Hepatocyte (in vitro differentiated cells): ENCODE measurements at regions not wholly inside any gene's neighbourhood (a gene's known extent, or its start where the extent isn't known, plus 50 kb on each side); places are given as distances from the start of the nearest gene placed in this dataset.

Source experiments
- DNase-seq: peaks from one replicate; pipeline ENCODE4 v3.0.0-alpha.2; 2016; ENCODE audit warnings: low spot score
- H2AFZ ChIP-seq: fragments of 200-600 bp; sonication (generic); 2 replicates; pipeline ENCODE4 v1.6.0; 2016; ENCODE audit warnings: antibody characterized with exemption, mild to moderate bottlenecking
- H3K27ac ChIP-seq: fragments of 200-600 bp; sonication (generic); 2 replicates; pipeline ENCODE4 v1.5.1; 2016; ENCODE audit warnings: mild to moderate bottlenecking
- H3K27me3 ChIP-seq: fragments of 200-600 bp; sonication (generic); 2 replicates; pipeline ENCODE4 v1.6.1; 2016
- H3K36me3 ChIP-seq: fragments of 200-600 bp; sonication (generic); replicated peaks from 2 replicates; pipeline ENCODE4 v1.5.1; 2016; ENCODE audit warnings: low read depth; ENCODE audit not compliant: insufficient read depth
- H3K4me1 ChIP-seq: fragments of 200-600 bp; sonication (generic); 2 replicates; pipeline ENCODE4 v1.5.1; 2016; ENCODE audit warnings: mild to moderate bottlenecking, moderate library complexity; ENCODE audit not compliant: insufficient read depth
- H3K4me2 ChIP-seq: fragments of 200-600 bp; sonication (generic); 2 replicates; pipeline ENCODE4 v1.6.0; 2016
- H3K4me3 ChIP-seq: fragments of 200-600 bp; sonication (generic); 2 replicates; pipeline ENCODE4 v1.5.1; 2016; ENCODE audit warnings: mild to moderate bottlenecking
- H3K79me2 ChIP-seq: fragments of 200-600 bp; sonication (generic); 2 replicates; pipeline ENCODE4 v1.6.0; 2017; ENCODE audit warnings: mild to moderate bottlenecking
- H3K9me2 ChIP-seq: fragments of 200-600 bp; sonication (generic); replicated peaks from 2 replicates; pipeline ENCODE4 v1.6.0; 2017; ENCODE audit warnings: mild to moderate bottlenecking; ENCODE audit not compliant: insufficient read depth
- H3K9me3 ChIP-seq: fragments of 200-600 bp; sonication (generic); 2 replicates; pipeline ENCODE4 v1.5.1; 2016; ENCODE audit warnings: low read depth, mild to moderate bottlenecking
- H4K20me1 ChIP-seq: fragments of 200-600 bp; sonication (generic); 2 replicates; pipeline ENCODE4 v1.6.0; 2016; ENCODE audit warnings: mild to moderate bottlenecking; ENCODE audit not compliant: insufficient read depth, poor library complexity, severe bottlenecking
- CTCF ChIP-seq: fragments of 200-600 bp; sonication (generic); IDR thresholded peaks from 2 replicates; pipeline ENCODE4 v1.5.1; 2016; ENCODE audit warnings: antibody characterized with exemption, mild to moderate bottlenecking; ENCODE audit not compliant: poor library complexity
- EZH2 ChIP-seq: fragments of 200-600 bp; sonication (generic); IDR thresholded peaks from 2 replicates; pipeline ENCODE4 v1.6.1; 2016; ENCODE audit warnings: antibody characterized with exemption, mild to moderate bottlenecking, borderline replicate concordance
- EZH2phosphoT487 ChIP-seq: fragments of 200-600 bp; sonication (generic); IDR thresholded peaks from one replicate; pipeline ENCODE4 v1.6.1; 2018; ENCODE audit warnings: antibody characterized with exemption, mild to moderate bottlenecking, low read depth, moderate library complexity; ENCODE audit not compliant: unreplicated experiment, severe bottlenecking
- WGBS: methylation state at CpG from one replicate; pipeline ENCODE4 v1.1.6; 2016; ENCODE audit warnings: low lambda C conversion rate; ENCODE audit errors: missing lambda C conversion rate; 5-methylcytosine and 5-hydroxymethylcytosine counted together

GRCh38 chr6:167428664-167429333, 103.9 kb downstream of the TTLL2 start:
- Histone ChIP-seq H4K20me1 (no peaks in the 10 kb centered on the region), H3K4me1 (no peaks in the 10 kb centered on the region), H3K27me3 (no peaks in the 10 kb centered on the region), H3K36me3 (no peaks in the 10 kb centered on the region), H3K4me3 (no peak overlapping the region), H2AFZ (no peak overlapping the region), H3K79me2 (no peaks in the 10 kb centered on the region), H3K9me2 (no peaks in the 10 kb centered on the region), H3K4me2 (no peak overlapping the region), H3K9me3 (no peaks in the 10 kb centered on the region), H3K27ac (no peak overlapping the region)
- 95% methylated on average over 4 of the region's 4 CpGs for WGBS
- DNase-seq, result no peak
- TF ChIP-seq EZH2phosphoT487, result no peak
- TF ChIP-seq CTCF, result no peak
- TF ChIP-seq EZH2, result no peak

DNA sequence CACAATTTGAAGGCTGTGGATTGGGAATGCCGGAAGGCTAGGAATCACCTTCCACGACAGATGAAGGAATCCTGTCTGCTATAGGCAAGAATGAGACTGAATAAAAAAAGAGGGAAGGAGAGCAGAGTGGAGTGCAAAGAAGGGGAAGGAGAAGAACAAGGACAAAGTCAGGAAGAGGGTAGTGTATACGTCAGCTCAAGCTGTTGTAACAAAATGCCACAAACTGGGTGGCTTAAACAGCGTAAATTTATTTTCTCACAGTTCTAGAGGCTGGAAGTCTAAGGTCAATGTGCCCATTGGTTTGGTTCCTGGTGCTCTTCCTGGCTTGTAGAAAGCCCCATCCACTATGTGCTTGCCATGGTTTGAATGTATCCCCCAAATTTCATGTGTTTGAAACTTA, 104.5 kb downstream of the TTLL2 start:
- WGBS, result 96% methylated on average over 4 of the region's 4 CpGs
- H3K79me2 ChIP-seq, result no peaks in the 10 kb centered on the region
- H3K4me3 ChIP-seq, result no peak overlapping the region
- no peaks in the 10 kb centered on the region for H3K27me3 ChIP-seq
- no peak for TF ChIP-seq CTCF
- no peak for TF ChIP-seq EZH2phosphoT487
- no peak for TF ChIP-seq EZH2
- H3K4me1 ChIP-seq, result no peaks in the 10 kb centered on the region
- no peaks in the 10 kb centered on the region for H4K20me1 ChIP-seq
- H3K27ac ChIP-seq, result no peak overlapping the region
- no peak for DNase-seq
- no peaks in the 10 kb centered on the region for H3K9me2 ChIP-seq
- no peaks in the 10 kb centered on the region for H3K9me3 ChIP-seq
- no peaks in the 10 kb centered on the region for H3K36me3 ChIP-seq
- no peak overlapping the region for H3K4me2 ChIP-seq
- H2AFZ ChIP-seq, result no peak overlapping the region

GRCh38 chr6:167435209-167435728, 110.4 kb downstream of the TTLL2 start:
- Histone ChIP-seq H3K9me2 (no peaks in the 10 kb centered on the region), H3K9me3 (no peaks in the 10 kb centered on the region), H3K79me2 (no peaks in the 10 kb centered on the region), H3K4me1 (no peaks in the 10 kb centered on the region), H3K27me3 (no peaks in the 10 kb centered on the region), H3K4me3 (no peak overlapping the region), H3K4me2 (no peak overlapping the region), H3K36me3 (no peaks in the 10 kb centered on the region), H4K20me1 (no peaks in the 10 kb centered on the region), H2AFZ (no peak overlapping the region), H3K27ac (no peak overlapping the region)
- no peak for DNase-seq
- 90% methylated on average over 16 of the region's 16 CpGs for WGBS
- TF ChIP-seq EZH2 (no peak), CTCF (no peak), EZH2phosphoT487 (no peak)
